CD4-positive, alpha-beta T cell treated with Interleukin-4 for 4 hours (primary cell): ENCODE measurements at regions not wholly inside any gene's neighbourhood (a gene's known extent, or its start where the extent isn't known, plus 50 kb on each side); places are given as distances from the start of the nearest gene placed in this dataset.
A peak's percentile ranks its signal among the peaks of the same experiment; 100 is the strongest.

Experiments
- DNase-seq: peaks from one replicate; pipeline ENCODE4 v3.0.0-alpha.2; 2020

- no peak for DNase-seq
Observed at GRCh38 chr13:73268306-73268705, 209.5 kb downstream of the KLF5 start.

DNA sequence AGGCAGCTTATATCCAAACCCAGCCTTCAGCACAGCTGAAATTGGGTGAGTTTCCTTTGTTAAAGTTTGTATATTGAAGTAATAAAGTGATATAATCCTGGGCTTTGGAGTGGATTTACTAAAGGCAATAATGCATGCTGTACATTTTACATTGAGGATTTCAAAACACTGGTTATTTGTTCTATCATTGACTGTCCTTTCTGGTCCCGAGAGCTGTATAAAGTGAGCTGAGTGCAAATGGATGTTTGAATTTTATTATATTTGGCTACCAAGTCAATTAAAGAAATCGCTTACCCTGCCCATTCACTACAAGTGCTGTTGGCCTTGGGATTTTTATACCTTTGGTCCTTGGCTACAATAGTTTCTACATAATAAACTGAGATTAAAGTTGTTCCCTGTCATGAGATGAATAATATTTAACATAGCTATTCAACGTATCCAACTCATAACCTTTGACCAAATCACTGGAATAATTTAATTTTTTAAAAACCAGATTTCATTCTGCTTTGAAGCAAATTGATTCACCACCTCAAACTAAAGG lies 207.9 kb downstream of the KLF5 start:
- DNase-seq, result no peak

GRCh38 chr13:73262862-73263627 lies 204.2 kb downstream of the KLF5 start:
- no peak for DNase-seq

DNA sequence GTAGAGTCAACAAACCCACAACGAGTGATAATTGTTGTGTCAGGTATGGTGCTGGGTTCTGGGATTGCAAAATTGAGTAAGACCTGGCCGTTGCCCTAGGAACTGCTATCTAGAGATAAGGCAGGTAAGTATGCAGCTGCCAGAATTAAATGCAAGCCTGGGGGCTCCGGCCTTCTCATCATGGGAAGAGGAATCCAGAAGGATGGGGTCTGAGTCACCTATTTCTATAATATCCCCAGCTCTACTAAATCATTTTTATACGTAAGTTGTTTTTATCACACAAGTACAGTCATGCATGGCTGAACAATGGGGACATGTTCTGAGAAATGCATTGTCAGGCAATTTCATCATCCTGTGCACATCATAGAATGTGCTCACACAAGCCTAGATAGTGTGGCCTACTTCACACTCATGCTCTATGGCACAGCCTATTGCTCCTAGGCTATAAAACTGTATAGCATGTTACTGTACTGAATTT lies 203.0 kb downstream of the KLF5 start:
- no peak for DNase-seq

DNA sequence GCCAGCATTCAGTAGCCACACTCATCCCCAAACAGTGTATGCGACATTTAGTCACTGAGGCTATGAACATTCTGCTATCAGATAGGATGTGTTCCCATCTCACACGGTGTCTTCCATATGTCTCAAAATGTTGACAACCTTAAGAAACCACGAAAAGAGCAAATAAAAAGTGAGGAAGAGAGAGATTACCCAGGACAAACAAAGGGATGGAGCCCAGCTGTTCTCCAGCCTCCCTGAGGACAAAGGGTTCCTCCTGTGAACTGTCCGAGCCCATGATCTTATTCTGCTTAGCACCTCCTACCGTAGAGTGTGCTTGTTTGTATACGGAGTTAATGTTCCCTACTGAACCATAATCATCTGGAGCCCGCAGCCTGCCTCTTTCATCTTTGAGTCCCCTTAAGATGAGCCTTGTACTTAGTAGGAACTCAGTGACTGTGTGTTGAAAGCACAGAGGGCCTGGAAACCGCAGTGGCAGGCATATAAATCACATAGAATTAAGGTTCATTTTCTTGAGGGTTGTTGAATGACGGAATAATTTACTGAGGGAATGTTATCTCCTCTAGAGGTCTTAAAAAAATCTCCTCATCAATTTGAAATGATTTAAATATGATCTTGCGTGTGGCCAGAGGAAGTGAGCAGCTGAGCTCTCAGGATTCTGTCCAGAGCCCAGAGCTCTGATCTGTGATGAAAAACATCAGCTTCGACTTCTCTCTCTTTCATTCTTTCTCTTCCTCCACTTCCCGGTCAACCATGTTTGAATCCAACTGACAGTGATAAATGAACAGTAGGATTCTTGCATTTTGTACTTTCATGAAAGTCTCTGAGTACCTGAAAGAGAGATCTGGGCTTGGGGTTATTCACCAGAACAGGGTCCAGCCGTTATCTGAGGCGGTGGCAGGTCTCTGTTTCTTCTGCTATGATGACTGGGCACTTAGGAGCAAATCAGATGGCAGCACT lies 200.5 kb downstream of the KLF5 start:
- DNase-seq, result no peak

DNA sequence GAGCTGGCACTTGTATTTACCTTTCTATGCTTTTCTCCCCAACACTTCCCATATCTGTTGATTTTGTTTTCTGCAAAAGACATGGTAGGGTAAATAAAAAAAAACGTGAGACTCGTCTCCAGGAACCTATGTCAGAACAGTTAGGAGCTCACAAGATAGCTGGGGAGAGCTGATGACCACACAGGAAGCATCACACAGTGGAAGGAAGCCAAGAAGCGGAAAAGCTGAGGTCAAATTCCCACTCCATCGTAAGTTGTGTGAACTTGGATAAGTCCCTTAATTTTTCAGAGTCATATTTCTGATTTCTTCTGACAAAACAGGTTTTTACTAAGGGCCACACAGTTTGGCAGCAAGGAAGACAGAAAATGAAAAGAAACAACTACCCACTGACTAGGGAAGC lies 199.6 kb downstream of the KLF5 start:
- DNase-seq, result no peak

DNA sequence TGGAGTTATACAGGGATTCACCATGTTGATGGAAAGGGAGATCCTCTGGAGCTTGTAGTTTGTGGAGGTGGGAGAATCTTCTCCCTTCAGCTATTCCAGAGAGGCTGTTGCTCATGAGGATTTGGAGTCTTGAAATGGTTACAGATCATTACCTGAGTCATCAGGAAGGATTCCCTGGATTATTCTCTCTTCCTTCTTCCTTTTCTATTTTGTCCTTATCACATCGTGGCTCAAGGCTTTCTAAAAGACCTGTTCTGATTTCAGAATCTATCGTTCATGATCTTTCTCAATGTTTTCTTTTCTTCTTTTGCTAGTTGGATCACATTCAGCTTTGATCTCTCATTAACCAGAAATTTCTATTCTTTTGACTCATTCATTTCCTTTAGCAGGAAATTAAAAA lies 196.0 kb downstream of the KLF5 start:
- no peak for DNase-seq

DNA sequence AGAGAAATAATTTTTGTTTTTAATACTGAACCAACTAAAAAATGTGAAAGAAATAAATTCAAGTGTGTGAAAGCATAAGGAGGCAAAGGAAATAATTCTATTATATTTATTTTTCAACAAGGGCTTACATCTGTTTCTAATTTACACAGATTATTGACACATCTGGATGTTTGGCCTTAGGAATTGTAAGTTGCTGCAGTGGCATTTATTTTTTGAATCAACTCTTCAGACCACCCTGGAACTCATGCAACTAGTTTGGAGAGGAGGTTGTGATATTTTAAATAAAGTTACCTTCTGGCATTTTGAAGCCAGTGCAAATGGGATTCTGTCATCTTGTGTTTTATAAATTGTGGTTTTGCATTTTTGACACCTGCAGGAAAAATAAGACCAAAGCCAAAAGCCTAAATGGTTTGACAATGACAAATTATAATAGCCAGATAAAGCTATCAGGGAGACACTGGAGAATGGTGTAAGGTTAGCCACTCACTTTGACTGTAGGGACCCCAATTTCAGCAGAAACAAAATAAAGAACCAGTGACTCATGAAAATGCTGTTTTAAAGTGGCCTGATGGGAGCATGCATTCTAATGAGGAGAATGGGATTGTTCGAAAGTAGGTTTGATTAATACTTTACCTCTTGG lies 192.9 kb downstream of the KLF5 start:
- DNase-seq, result no peak

- DNase-seq, result no peak
Observed at GRCh38 chr13:73250061-73250460, 191.3 kb downstream of the KLF5 start.

- no peak for DNase-seq
Observed at GRCh38 chr13:73248711-73249580, 190.1 kb downstream of the KLF5 start.

DNA sequence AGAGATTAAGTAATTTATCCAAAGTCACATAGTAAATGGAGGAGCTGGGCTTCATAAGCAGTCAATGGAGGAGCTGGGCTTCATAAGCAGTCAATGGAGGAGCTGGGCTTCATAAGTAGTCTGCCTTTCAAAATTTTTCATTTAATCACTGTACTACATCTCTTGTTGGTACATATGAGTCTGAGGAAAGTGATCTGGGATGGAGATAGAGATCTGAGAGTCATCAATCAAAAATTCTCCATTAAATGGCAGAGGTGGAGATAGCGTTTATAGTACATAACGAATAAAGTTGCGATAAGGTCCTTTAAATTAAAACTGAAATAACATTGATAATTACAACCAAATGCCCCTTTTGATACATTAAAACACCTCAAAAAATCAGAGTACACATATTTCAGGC lies 189.3 kb downstream of the KLF5 start:
- DNase-seq, result no peak

- no peak for DNase-seq
Observed at GRCh38 chr13:73245246-73245645, 186.4 kb downstream of the KLF5 start.

- no peak for DNase-seq
Observed at GRCh38 chr13:73244467-73244866, 185.7 kb downstream of the KLF5 start.

DNA sequence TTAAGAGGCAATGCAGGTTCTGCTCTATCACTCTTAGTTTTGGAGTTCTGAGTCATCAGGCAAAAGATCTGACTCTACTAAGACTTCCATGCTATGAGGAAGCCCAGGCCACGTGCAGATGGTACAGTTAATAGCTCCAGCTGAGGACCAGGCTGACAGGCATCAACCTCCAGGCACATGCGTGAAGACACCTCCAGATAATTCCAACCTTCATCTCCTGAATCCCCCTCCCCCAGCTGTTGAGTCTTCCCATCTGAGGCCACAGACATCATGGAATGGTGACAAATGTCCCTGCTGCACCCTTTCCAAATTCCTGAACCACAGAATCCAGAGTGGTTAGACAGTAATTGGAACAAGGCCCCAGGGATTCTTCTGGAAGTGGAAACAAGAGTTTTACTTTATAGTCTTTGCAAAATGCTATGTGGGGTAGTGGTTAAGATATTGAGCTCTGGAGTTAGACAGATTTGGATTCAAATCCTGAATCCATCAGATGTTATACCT lies 183.8 kb downstream of the KLF5 start:
- no peak for DNase-seq

DNA sequence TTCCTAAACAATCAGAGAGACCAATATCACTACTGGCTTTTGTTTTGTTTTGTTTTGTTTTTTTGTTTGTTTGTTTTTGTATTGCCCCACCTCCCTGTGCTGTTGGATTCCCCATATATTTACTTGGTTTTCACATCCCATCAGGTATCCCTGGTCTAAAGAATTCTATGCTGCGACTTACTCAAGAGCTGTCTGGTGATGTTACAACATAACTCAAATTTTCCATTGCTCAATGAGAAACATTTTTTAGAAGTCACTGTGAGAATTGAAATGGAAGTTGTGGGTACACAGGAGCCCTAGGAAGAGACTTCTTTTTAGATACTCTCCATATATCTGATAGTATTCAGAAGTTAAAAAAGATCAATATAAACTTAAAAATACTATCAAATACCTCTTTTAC lies 181.4 kb downstream of the KLF5 start:
- DNase-seq, result no peak

DNA sequence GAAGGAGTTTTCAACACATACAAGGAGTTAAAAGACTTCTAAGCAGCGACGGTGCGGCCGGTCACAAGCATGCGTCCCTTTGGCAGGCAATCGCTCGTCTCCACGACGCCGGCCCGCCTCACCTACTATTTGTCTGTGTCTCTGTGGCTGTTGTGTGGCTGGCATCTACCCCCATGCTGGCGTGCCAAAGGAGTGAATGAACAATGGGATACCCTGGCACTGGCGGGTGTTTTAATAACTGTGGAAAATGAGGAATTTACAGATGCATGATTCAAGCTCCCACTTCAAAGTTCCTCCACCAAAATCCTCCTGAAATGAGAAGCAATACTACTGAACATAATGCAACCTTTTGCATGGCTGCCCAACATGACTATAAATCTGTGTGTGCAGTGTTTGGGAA lies 176.6 kb downstream of the KLF5 start:
- DNase-seq, result no peak

GRCh38 chr13:73231471-73231870 lies 172.7 kb downstream of the KLF5 start:
- no peak for DNase-seq

DNA sequence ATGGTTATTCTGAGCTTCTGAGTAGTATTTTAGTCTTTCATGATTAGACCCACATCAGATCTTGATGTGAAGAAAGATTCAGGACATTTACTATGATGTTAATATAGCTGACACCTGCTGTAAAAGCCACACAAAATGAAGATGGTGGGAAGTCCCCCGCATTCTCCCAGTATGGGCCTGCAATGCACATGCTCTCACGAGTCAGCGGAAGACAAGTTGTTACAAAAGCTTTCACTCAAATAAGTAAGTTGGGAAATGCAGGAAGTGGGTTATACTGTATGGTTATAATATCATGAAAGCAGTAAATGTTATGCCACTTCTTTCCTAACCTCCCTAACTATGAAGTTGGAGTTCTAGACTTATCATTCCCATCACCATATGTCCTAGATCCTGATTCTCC lies 171.9 kb downstream of the KLF5 start:
- peak; percentile 17 for DNase-seq

- DNase-seq, result peak; percentile 18
Observed at GRCh38 chr13:73228546-73228945, 169.7 kb downstream of the KLF5 start.

DNA sequence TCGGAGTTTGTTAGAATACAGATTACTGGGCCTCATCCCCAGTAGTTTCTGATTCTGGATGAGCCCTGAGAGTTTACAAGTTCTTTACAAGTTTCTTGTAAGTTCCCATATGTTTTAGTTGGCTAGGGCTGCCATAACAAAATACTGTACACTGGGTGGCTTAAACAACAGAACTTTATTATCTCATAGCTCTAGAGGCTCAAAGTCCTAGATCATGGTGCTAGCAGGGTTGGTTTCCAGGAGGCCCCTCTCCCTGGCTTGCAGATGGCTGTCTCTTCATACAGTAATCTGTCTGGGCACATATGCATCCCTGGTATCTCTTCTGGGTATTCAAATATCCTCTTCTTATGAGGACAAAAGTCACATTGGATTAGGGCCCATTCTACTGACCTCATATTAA lies 167.2 kb downstream of the KLF5 start:
- no peak for DNase-seq

- peak; percentile 5 for DNase-seq
Observed at GRCh38 chr13:73224703-73225102, 165.9 kb downstream of the KLF5 start.

DNA sequence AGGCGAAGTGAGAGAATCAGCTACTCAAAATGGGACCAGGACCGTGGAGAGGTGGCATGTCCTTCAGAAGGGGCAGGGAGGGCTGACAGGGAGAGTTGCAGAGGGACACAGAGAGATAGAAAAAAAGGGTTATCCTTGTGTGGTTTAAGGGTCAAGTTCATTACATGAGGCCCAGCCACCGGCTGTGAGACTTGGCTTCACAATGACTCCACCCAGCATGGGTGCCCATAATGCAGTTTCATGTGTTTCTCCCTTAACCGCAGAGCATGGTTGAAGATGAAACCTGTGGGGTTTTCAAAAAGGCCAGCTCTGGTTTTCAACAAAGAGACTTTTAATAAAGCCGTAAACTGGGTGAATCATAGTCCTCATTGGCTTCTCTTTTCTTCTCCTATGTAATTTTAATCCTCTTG lies 164.6 kb downstream of the KLF5 start:
- DNase-seq, result no peak
